DND-41 (cell line): ENCODE measurements at regions not wholly inside any gene's neighbourhood (a gene's known extent, or its start where the extent isn't known, plus 50 kb on each side); places are given as distances from the start of the nearest gene placed in this dataset.

Experiments
- ATAC-seq: fragments of 200-7000 bp; cut with Tn5 transposase; 3 replicates; pipeline ENCODE4 v1.9.1; 2021; ENCODE audit warnings: low read depth; ENCODE audit not compliant: insufficient read depth
- DNase-seq: peaks from one replicate; pipeline ENCODE4 v3.0.0-alpha.2; 2020
- H2AFZ ChIP-seq: 2 replicates; pipeline ENCODE4 v1.6.0; 2012; ENCODE audit warnings: low read depth, low read length
- H3K27ac ChIP-seq: 2 replicates; pipeline ENCODE4 v1.5.1; 2012; ENCODE audit warnings: low read length, inconsistent platforms
- H3K27me3 ChIP-seq: fragments of 200-600 bp; sonication (generic); 2 replicates; pipeline ENCODE4 v1.6.0; 2012; ENCODE audit warnings: low read length, mild to moderate bottlenecking, inconsistent platforms; ENCODE audit not compliant: insufficient read depth, poor library complexity
- H3K36me3 ChIP-seq: 2 replicates; pipeline ENCODE4 v1.5.1; 2012; ENCODE audit warnings: low read length, inconsistent platforms; ENCODE audit not compliant: insufficient read depth
- H3K4me1 ChIP-seq: 2 replicates; pipeline ENCODE4 v1.5.1; 2012; ENCODE audit warnings: mild to moderate bottlenecking, low read length; ENCODE audit not compliant: insufficient read depth
- H3K4me2 ChIP-seq: 2 replicates; pipeline ENCODE4 v1.6.0; 2012; ENCODE audit warnings: mild to moderate bottlenecking, moderate library complexity, low read length, inconsistent platforms; ENCODE audit not compliant: insufficient read depth
- H3K4me3 ChIP-seq, 2 experiments: fragments of 200-600 bp in 1 of 2; shearing (Covaris generic) in 1 of 2; 2 replicates each; pipeline ENCODE4 v1.5.1; 2012 to 2016; ENCODE audit warnings: inconsistent platforms in 2 of 2, low read length in 2 of 2, mild to moderate bottlenecking in 2 of 2, low read depth in 1 of 2, moderate library complexity in 1 of 2
- H3K79me2 ChIP-seq: 2 replicates; pipeline ENCODE4 v1.6.0; 2012; ENCODE audit warnings: low read length, inconsistent platforms; ENCODE audit not compliant: insufficient read depth
- H3K9ac ChIP-seq: 2 replicates; pipeline ENCODE4 v1.6.0; 2012; ENCODE audit warnings: low read depth, mild to moderate bottlenecking, inconsistent platforms, low read length, moderate library complexity
- H3K9me3 ChIP-seq: 2 replicates; pipeline ENCODE4 v1.5.1; 2012; ENCODE audit warnings: low read length, moderate library complexity, mild to moderate bottlenecking, inconsistent platforms; ENCODE audit not compliant: insufficient read depth, severe bottlenecking
- H4K20me1 ChIP-seq: 2 replicates; pipeline ENCODE4 v1.6.0; 2012; ENCODE audit warnings: low read length; ENCODE audit not compliant: insufficient read depth
- EZH2 ChIP-seq: IDR thresholded peaks from 3 replicates; pipeline ENCODE4 v1.6.1; 2012; ENCODE audit warnings: borderline replicate concordance, low read depth, mild to moderate bottlenecking, moderate library complexity, low read length, inconsistent platforms; ENCODE audit not compliant: severe bottlenecking
- TF ChIP-seq, protein P1 (sequence below): IDR thresholded peaks from 2 replicates; pipeline ENCODE4 v1.5.1; 2012; ENCODE audit warnings: borderline replicate concordance, low read length, moderate library complexity, mild to moderate bottlenecking; ENCODE audit not compliant: poor library complexity, severe bottlenecking; ENCODE audit errors: extremely low read depth

GRCh38 chr12:13369474-13370056 is 173.0 kb downstream of the EMP1 start:
- Histone ChIP-seq H3K27ac (no peak overlapping the region), H3K9ac (no peak overlapping the region), H3K36me3 (no peaks in the 10 kb centered on the region), H4K20me1 (no peaks in the 10 kb centered on the region), H3K79me2 (no peaks in the 10 kb centered on the region), H3K4me1 (no peaks in the 10 kb centered on the region), H3K4me3 (no peak overlapping the region), H3K27me3 (peaks cover 3% of the 10 kb centered on the region), H2AFZ (no peak overlapping the region), H3K4me2 (no peak overlapping the region), H3K9me3 (no peaks in the 10 kb centered on the region)
- ATAC-seq: no peak
- no peak for DNase-seq
- TF ChIP-seq, protein P1, sequence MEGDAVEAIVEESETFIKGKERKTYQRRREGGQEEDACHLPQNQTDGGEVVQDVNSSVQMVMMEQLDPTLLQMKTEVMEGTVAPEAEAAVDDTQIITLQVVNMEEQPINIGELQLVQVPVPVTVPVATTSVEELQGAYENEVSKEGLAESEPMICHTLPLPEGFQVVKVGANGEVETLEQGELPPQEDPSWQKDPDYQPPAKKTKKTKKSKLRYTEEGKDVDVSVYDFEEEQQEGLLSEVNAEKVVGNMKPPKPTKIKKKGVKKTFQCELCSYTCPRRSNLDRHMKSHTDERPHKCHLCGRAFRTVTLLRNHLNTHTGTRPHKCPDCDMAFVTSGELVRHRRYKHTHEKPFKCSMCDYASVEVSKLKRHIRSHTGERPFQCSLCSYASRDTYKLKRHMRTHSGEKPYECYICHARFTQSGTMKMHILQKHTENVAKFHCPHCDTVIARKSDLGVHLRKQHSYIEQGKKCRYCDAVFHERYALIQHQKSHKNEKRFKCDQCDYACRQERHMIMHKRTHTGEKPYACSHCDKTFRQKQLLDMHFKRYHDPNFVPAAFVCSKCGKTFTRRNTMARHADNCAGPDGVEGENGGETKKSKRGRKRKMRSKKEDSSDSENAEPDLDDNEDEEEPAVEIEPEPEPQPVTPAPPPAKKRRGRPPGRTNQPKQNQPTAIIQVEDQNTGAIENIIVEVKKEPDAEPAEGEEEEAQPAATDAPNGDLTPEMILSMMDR: no peak
- no peak for TF ChIP-seq EZH2

DNA sequence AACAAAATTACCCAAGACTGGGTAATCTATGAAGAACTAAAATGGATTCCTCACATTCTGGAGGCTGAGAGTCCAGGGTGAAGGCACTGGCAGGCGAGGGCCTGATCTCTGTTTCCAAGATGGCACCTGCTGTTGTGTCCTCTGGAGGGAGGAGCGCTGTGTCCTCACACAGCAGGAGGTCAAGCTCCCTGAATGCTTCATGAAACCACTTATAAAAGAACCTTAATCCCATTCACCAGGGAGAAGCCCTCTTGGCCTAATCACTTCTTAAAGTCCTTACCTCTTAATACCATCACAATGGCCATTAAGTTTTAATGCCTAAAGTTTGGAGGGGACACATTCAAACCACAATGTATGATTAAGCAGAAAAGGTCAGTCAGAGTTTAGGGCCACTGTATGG is 172.4 kb downstream of the EMP1 start:
- Histone ChIP-seq H3K4me1 (no peaks in the 10 kb centered on the region), H2AFZ (no peak overlapping the region), H3K4me3 (no peak overlapping the region), H3K4me2 (no peak overlapping the region), H3K36me3 (no peaks in the 10 kb centered on the region), H3K9ac (no peak overlapping the region), H4K20me1 (no peaks in the 10 kb centered on the region), H3K79me2 (no peaks in the 10 kb centered on the region), H3K9me3 (no peaks in the 10 kb centered on the region), H3K27ac (no peak overlapping the region), H3K27me3 (peaks cover 3% of the 10 kb centered on the region)
- TF ChIP-seq EZH2: no peak
- TF ChIP-seq, protein P1: no peak
- ATAC-seq (no peak), DNase-seq (no peak)

DNA sequence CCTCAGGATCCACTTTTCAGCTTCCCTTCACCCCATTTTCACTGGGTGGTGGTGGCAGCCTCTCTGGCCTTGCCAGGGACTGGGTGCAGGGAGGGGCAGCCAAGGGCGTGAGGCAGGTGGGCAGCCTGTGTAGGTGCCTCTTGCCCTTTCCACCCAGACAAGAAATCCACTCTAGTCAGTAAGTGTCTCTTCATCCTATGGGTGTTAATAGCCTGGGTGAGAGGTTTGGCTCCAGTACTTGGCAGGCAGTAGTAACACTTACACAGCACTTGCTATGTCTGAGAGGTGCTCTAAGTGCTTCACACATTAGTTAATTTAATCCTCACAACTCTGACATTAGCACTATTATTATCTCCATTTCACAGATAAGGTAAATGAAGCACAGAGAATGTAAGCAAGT is 171.9 kb downstream of the EMP1 start:
- no peak overlapping the region for H2AFZ ChIP-seq
- no peaks in the 10 kb centered on the region for H3K9me3 ChIP-seq
- TF ChIP-seq EZH2: no peak
- TF ChIP-seq, protein P1: no peak
- no peaks in the 10 kb centered on the region for H3K36me3 ChIP-seq
- H4K20me1 ChIP-seq: no peaks in the 10 kb centered on the region
- peaks cover 2% of the 10 kb centered on the region for H3K27me3 ChIP-seq
- H3K4me3 ChIP-seq: no peak overlapping the region
- H3K4me2 ChIP-seq: no peak overlapping the region
- H3K9ac ChIP-seq: no peak overlapping the region
- no peaks in the 10 kb centered on the region for H3K79me2 ChIP-seq
- H3K4me1 ChIP-seq: no peaks in the 10 kb centered on the region
- no peak for DNase-seq
- no peak overlapping the region for H3K27ac ChIP-seq
- no peak for ATAC-seq

GRCh38 chr12:13367973-13368372 is 171.4 kb downstream of the EMP1 start:
- H3K79me2 ChIP-seq: no peaks in the 10 kb centered on the region
- H4K20me1 ChIP-seq: no peaks in the 10 kb centered on the region
- TF ChIP-seq, protein P1: no peak
- TF ChIP-seq EZH2: no peak
- DNase-seq: no peak
- no peak for ATAC-seq
- no peaks in the 10 kb centered on the region for H3K27me3 ChIP-seq
- H3K36me3 ChIP-seq: no peaks in the 10 kb centered on the region
- H3K4me2 ChIP-seq: no peak overlapping the region
- no peaks in the 10 kb centered on the region for H3K9me3 ChIP-seq
- H2AFZ ChIP-seq: no peak overlapping the region
- no peak overlapping the region for H3K4me3 ChIP-seq
- no peak overlapping the region for H3K9ac ChIP-seq
- no peak overlapping the region for H3K27ac ChIP-seq
- H3K4me1 ChIP-seq: no peaks in the 10 kb centered on the region
